MG63 (cell line): ENCODE measurements at regions not wholly inside any gene's neighbourhood (a gene's known extent, or its start where the extent isn't known, plus 50 kb on each side); places are given as distances from the start of the nearest gene placed in this dataset.

Experiments used
- DNase-seq: peaks from one replicate; pipeline ENCODE4 v3.0.0-alpha.2; 2020
- H3K27me3 ChIP-seq: fragments of 250-450 bp; sonication (Bioruptor Pico); 2 replicates; pipeline ENCODE4 v1.5.1; 2020; ENCODE audit warnings: mild to moderate bottlenecking, moderate library complexity
- H3K36me3 ChIP-seq: fragments of 250-450 bp; sonication (Bioruptor Pico); 2 replicates; pipeline ENCODE4 v1.5.1; 2020; ENCODE audit warnings: mild to moderate bottlenecking, moderate library complexity
- H3K4me3 ChIP-seq: fragments of 250-450 bp; sonication (Bioruptor Pico); 2 replicates; pipeline ENCODE4 v1.5.1; 2020; ENCODE audit warnings: mild to moderate bottlenecking, moderate library complexity
- H3K9me3 ChIP-seq: fragments of 250-450 bp; sonication (Bioruptor Pico); 2 replicates; pipeline ENCODE4 v1.5.1; 2020; ENCODE audit warnings: mild to moderate bottlenecking, moderate library complexity

GRCh38 chr21:24395320-24395923 is 1211.9 kb downstream of the MRPL39 start:
- Histone ChIP-seq H3K4me3 (no peak overlapping the region), H3K9me3 (no peaks in the 10 kb centered on the region), H3K36me3 (no peaks in the 10 kb centered on the region), H3K27me3 (no peaks in the 10 kb centered on the region)
- no peak for DNase-seq

GRCh38 chr21:24375201-24375600 is 1232.1 kb downstream of the MRPL39 start:
- no peak for DNase-seq
- no peaks in the 10 kb centered on the region for H3K36me3 ChIP-seq
- H3K9me3 ChIP-seq = peaks cover 3% of the 10 kb centered on the region; the same call in 1 of the 2 replicates
- H3K4me3 ChIP-seq = no peak overlapping the region
- H3K27me3 ChIP-seq = no peaks in the 10 kb centered on the region

GRCh38 chr21:24372506-24372905 is 1234.8 kb downstream of the MRPL39 start:
- DNase-seq = no peak
- no peaks in the 10 kb centered on the region for H3K27me3 ChIP-seq
- no peak overlapping the region for H3K4me3 ChIP-seq
- H3K36me3 ChIP-seq = no peaks in the 10 kb centered on the region
- peaks cover 3% of the 10 kb centered on the region; the same call in 1 of the 2 replicates for H3K9me3 ChIP-seq

GRCh38 chr21:24369746-24370145 is 1237.5 kb downstream of the MRPL39 start:
- DNase-seq = no peak
- Histone ChIP-seq H3K4me3 (no peak overlapping the region), H3K9me3 (peaks cover 3% of the 10 kb centered on the region; the same call in 1 of the 2 replicates), H3K27me3 (no peaks in the 10 kb centered on the region), H3K36me3 (no peaks in the 10 kb centered on the region)

GRCh38 chr21:24369278-24369677 is 1238.0 kb downstream of the MRPL39 start:
- Histone ChIP-seq H3K36me3 (no peaks in the 10 kb centered on the region), H3K27me3 (no peaks in the 10 kb centered on the region), H3K4me3 (no peak overlapping the region), H3K9me3 (peaks cover 3% of the 10 kb centered on the region; the same call in 1 of the 2 replicates)
- no peak for DNase-seq

- Histone ChIP-seq H3K9me3 (no peaks in the 10 kb centered on the region), H3K36me3 (no peaks in the 10 kb centered on the region), H3K27me3 (no peaks in the 10 kb centered on the region), H3K4me3 (no peak overlapping the region)
- no peak for DNase-seq
These were observed 1239.3 kb downstream of the MRPL39 start for GRCh38 chr21:24367936-24368335.

- Histone ChIP-seq H3K9me3 (no peaks in the 10 kb centered on the region), H3K27me3 (no peaks in the 10 kb centered on the region), H3K36me3 (no peaks in the 10 kb centered on the region), H3K4me3 (no peak overlapping the region)
- DNase-seq = no peak
These were observed 1253.8 kb downstream of the MRPL39 start for GRCh38 chr21:24353492-24353891.

GRCh38 chr21:24339406-24339805 is 1267.9 kb downstream of the MRPL39 start:
- Histone ChIP-seq H3K4me3 (no peak overlapping the region), H3K9me3 (peaks cover 2% of the 10 kb centered on the region; the same call in 1 of the 2 replicates), H3K27me3 (no peaks in the 10 kb centered on the region), H3K36me3 (no peaks in the 10 kb centered on the region)
- no peak for DNase-seq

GRCh38 chr21:24336491-24336890 is 1270.8 kb downstream of the MRPL39 start:
- no peaks in the 10 kb centered on the region for H3K36me3 ChIP-seq
- no peak for DNase-seq
- no peaks in the 10 kb centered on the region for H3K27me3 ChIP-seq
- H3K9me3 ChIP-seq = peaks cover 2% of the 10 kb centered on the region; the same call in 1 of the 2 replicates
- H3K4me3 ChIP-seq = no peak overlapping the region

- no peaks in the 10 kb centered on the region for H3K27me3 ChIP-seq
- no peaks in the 10 kb centered on the region for H3K9me3 ChIP-seq
- H3K36me3 ChIP-seq = no peaks in the 10 kb centered on the region
- H3K4me3 ChIP-seq = no peak overlapping the region
- no peak for DNase-seq
These were observed 1283.7 kb downstream of the MRPL39 start for GRCh38 chr21:24323536-24323935.

GRCh38 chr21:24316277-24316922 is 1290.9 kb downstream of the MRPL39 start:
- no peak for DNase-seq
- H3K9me3 ChIP-seq = no peaks in the 10 kb centered on the region
- no peaks in the 10 kb centered on the region for H3K36me3 ChIP-seq
- no peak overlapping the region for H3K4me3 ChIP-seq
- no peaks in the 10 kb centered on the region for H3K27me3 ChIP-seq

GRCh38 chr21:24310788-24311187 is 1296.5 kb downstream of the MRPL39 start:
- no peak for DNase-seq
- Histone ChIP-seq H3K36me3 (no peaks in the 10 kb centered on the region), H3K4me3 (no peak overlapping the region), H3K9me3 (no peaks in the 10 kb centered on the region; the same call in 1 of the 2 replicates), H3K27me3 (no peaks in the 10 kb centered on the region)

- Histone ChIP-seq H3K27me3 (no peaks in the 10 kb centered on the region), H3K4me3 (no peak overlapping the region), H3K36me3 (no peaks in the 10 kb centered on the region), H3K9me3 (no peaks in the 10 kb centered on the region; the same call in 1 of the 2 replicates)
- no peak for DNase-seq
These were observed 1299.1 kb downstream of the MRPL39 start for GRCh38 chr21:24308183-24308582.

GRCh38 chr21:24302400-24302799 is 1304.9 kb downstream of the MRPL39 start:
- H3K36me3 ChIP-seq = no peaks in the 10 kb centered on the region
- DNase-seq = no peak
- H3K9me3 ChIP-seq = no peaks in the 10 kb centered on the region; the same call in 1 of the 2 replicates
- H3K27me3 ChIP-seq = no peaks in the 10 kb centered on the region
- H3K4me3 ChIP-seq = no peak overlapping the region

- Histone ChIP-seq H3K9me3 (no peaks in the 10 kb centered on the region), H3K36me3 (no peaks in the 10 kb centered on the region), H3K4me3 (no peak overlapping the region), H3K27me3 (no peaks in the 10 kb centered on the region)
- no peak for DNase-seq
These were observed 1309.2 kb downstream of the MRPL39 start for GRCh38 chr21:24298040-24298439.

GRCh38 chr21:24294171-24294570 is 1313.1 kb downstream of the MRPL39 start:
- no peak for DNase-seq
- no peaks in the 10 kb centered on the region for H3K9me3 ChIP-seq
- H3K36me3 ChIP-seq = no peaks in the 10 kb centered on the region
- no peaks in the 10 kb centered on the region for H3K27me3 ChIP-seq
- no peak overlapping the region for H3K4me3 ChIP-seq

GRCh38 chr21:24290151-24290833 is 1317.0 kb downstream of the MRPL39 start:
- Histone ChIP-seq H3K9me3 (no peaks in the 10 kb centered on the region), H3K36me3 (no peaks in the 10 kb centered on the region)
- no peak for DNase-seq

More at GRCh38 chr21:24290151-24290833, 1317.0 kb downstream of the MRPL39 start:
- Histone ChIP-seq H3K4me3 (no peak overlapping the region), H3K27me3 (no peaks in the 10 kb centered on the region)
